ENCODE measurements at regions not wholly inside any gene's neighbourhood (a gene's known extent, or its start where the extent isn't known, plus 50 kb on each side); places are given as distances from the start of the nearest gene placed in this dataset.

DNA sequence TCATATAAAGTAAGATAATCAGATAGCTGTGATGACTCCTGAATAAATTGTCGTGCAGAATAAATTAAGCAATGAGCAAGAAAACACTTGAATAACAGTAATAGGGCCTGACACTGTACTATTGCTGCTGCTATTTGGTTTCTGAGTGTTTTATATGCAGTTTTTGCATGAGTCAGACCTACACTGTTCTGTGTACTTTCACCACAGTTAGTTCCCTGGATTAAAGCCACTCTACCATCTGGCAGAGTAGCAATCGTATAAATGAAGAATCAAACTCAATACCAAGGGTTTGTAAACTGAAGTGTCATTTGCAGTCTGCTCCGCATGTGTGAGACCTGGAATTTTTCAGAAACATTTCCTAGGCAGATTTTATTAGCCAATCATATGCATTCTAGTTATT, 398.6 kb upstream of the CDH7 start:
- no peak for DNase-seq (ENCODE audit: low spot score)
- H3K4me1 ChIP-seq (replicated peaks) = no peaks in the 10 kb centered on the region
- intact Hi-C loops (cut with DNase I) = no loop called here
- no peaks in the 10 kb centered on the region for H3K27me3 ChIP-seq (replicated peaks; ENCODE audit: insufficient read depth)
- TF ChIP-seq, protein P1, sequence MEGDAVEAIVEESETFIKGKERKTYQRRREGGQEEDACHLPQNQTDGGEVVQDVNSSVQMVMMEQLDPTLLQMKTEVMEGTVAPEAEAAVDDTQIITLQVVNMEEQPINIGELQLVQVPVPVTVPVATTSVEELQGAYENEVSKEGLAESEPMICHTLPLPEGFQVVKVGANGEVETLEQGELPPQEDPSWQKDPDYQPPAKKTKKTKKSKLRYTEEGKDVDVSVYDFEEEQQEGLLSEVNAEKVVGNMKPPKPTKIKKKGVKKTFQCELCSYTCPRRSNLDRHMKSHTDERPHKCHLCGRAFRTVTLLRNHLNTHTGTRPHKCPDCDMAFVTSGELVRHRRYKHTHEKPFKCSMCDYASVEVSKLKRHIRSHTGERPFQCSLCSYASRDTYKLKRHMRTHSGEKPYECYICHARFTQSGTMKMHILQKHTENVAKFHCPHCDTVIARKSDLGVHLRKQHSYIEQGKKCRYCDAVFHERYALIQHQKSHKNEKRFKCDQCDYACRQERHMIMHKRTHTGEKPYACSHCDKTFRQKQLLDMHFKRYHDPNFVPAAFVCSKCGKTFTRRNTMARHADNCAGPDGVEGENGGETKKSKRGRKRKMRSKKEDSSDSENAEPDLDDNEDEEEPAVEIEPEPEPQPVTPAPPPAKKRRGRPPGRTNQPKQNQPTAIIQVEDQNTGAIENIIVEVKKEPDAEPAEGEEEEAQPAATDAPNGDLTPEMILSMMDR (IDR thresholded peaks at IDR 0.05) = no peak
- TF ChIP-seq POLR2AphosphoS5 (IDR thresholded peaks at IDR 0.05) (no peak), POLR2A (IDR thresholded peaks at IDR 0.05) (no peak)
- H3K9me3 ChIP-seq = no peaks in the 10 kb centered on the region
- WGBS = 57% methylated on average over 3 of the region's 3 CpGs
- H3K36me3 ChIP-seq = no peaks in the 10 kb centered on the region
- H3K4me3 ChIP-seq = no peak overlapping the region
- no peak overlapping the region for H3K27ac ChIP-seq

DNA sequence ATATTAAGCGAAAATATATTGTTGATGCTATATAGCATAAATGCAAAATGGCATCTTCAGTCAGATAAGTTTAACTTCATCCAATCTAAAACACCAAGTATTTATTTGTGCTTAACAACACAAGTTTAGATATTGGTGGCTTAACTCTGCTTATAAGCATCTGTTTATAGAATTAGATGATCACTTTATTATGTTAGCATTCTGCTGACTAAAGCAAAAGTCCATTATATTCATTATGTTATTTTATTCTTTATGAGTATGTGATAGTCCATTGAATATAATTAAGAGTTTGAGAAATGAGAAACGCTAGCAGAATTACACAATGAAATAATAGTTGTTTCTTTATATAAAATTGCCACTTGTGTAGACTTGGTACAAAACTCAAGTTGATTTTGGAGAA, 401.2 kb upstream of the CDH7 start:
- no peak for DNase-seq (ENCODE audit: low spot score)
- Histone ChIP-seq H3K4me1 (replicated peaks) (no peaks in the 10 kb centered on the region), H3K27me3 (replicated peaks; ENCODE audit: insufficient read depth) (no peaks in the 10 kb centered on the region), H3K4me3 (no peak overlapping the region), H3K9me3 (no peaks in the 10 kb centered on the region), H3K36me3 (no peaks in the 10 kb centered on the region), H3K27ac (no peak overlapping the region)
- 82% methylated on average over 2 of the region's 2 CpGs for WGBS
- no peak for TF ChIP-seq POLR2AphosphoS5 (IDR thresholded peaks at IDR 0.05)
- no peak for TF ChIP-seq POLR2A (IDR thresholded peaks at IDR 0.05)
- TF ChIP-seq, protein P1 (IDR thresholded peaks at IDR 0.05) = no peak
- intact Hi-C loops (cut with DNase I) = no loop called here

DNA sequence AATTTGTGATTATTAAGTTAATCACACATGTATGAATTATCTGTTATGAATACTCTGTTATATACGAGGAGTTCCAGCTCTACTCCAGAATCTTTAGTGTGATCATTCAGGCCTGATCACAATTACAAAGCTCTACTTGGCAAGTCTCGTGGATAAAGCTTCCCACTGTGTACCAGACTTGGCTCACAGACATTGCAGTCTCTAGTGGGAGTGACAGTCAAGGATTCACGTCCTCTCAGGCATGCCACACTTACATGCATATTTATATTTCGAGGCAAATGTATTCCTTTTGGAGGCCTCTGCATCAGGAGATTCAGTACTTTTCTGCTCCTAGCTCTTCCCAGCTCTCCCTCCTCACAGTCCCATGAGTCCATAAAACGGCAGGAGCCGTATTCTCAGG, 403.4 kb upstream of the CDH7 start:
- no peak for DNase-seq (ENCODE audit: low spot score)
- intact Hi-C loops (cut with DNase I) = no loop called here
- no peaks in the 10 kb centered on the region for H3K4me1 ChIP-seq (replicated peaks)
- WGBS = 56% methylated on average over 6 of the region's 6 CpGs
- H3K27me3 ChIP-seq (replicated peaks; ENCODE audit: insufficient read depth) = no peaks in the 10 kb centered on the region
- no peak overlapping the region for H3K4me3 ChIP-seq
- no peak overlapping the region for H3K27ac ChIP-seq
- TF ChIP-seq, protein P1 (IDR thresholded peaks at IDR 0.05) = no peak
- TF ChIP-seq POLR2A (IDR thresholded peaks at IDR 0.05) (no peak), POLR2AphosphoS5 (IDR thresholded peaks at IDR 0.05) (no peak)
- no peaks in the 10 kb centered on the region for H3K36me3 ChIP-seq
- no peaks in the 10 kb centered on the region for H3K9me3 ChIP-seq

DNA sequence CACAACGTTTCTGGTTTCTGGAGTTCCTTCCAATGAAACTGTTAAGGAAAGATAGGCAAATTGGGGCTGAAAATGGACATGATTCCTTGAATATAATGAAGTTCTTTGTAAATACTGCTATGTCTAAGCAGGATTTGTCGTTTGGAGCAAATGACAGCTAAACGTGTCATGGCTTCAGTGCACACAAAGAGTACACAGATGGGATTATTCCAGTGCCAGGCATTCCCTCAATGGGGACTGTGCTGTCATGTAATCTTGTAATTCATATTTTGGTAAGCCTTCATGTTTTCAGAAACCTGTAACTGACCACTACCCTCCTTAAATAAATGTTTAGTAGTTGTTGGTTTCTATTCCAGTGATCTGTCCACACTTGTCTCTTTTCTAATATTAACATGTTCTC, 404.7 kb upstream of the CDH7 start:
- no peaks in the 10 kb centered on the region for H3K9me3 ChIP-seq
- H3K27ac ChIP-seq = no peak overlapping the region
- DNase-seq (ENCODE audit: low spot score) = no peak
- no peaks in the 10 kb centered on the region for H3K36me3 ChIP-seq
- intact Hi-C loops (cut with DNase I) = no loop called here
- no peak for TF ChIP-seq POLR2A (IDR thresholded peaks at IDR 0.05)
- no peak for TF ChIP-seq POLR2AphosphoS5 (IDR thresholded peaks at IDR 0.05)
- TF ChIP-seq, protein P1 (IDR thresholded peaks at IDR 0.05) = no peak
- no peaks in the 10 kb centered on the region for H3K4me1 ChIP-seq (replicated peaks)
- no peak overlapping the region for H3K4me3 ChIP-seq
- no peaks in the 10 kb centered on the region for H3K27me3 ChIP-seq (replicated peaks; ENCODE audit: insufficient read depth)
- WGBS = 74% methylated on average over 3 of the region's 3 CpGs

DNA sequence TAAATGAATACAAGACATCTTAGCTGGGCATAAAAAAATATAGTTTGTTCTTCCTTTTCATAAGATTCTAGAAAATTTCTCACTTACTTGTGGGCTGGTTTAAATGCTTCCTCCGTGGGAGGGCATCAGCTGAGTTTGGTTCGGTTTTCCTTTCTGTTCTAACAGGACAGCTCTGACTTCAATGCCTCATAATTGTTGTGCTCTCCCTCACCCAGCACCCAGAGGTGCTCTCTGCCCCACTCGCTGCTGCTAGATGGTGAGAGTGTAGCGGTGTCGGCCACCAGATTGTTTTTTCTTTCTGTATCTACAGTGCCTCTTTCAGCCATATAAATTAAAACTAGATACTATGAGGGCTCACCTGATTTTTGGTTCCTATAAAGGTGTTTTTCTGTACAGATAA, 407.2 kb upstream of the CDH7 start:
- intact Hi-C loops (cut with DNase I) = no loop called here
- H3K27ac ChIP-seq = no peak overlapping the region
- 93% methylated on average over 5 of the region's 5 CpGs for WGBS
- DNase-seq (ENCODE audit: low spot score) = no peak
- no peaks in the 10 kb centered on the region for H3K4me1 ChIP-seq (replicated peaks)
- TF ChIP-seq POLR2A (IDR thresholded peaks at IDR 0.05) (no peak), POLR2AphosphoS5 (IDR thresholded peaks at IDR 0.05) (no peak)
- TF ChIP-seq, protein P1 (IDR thresholded peaks at IDR 0.05) = no peak
- no peaks in the 10 kb centered on the region for H3K9me3 ChIP-seq
- H3K36me3 ChIP-seq = no peaks in the 10 kb centered on the region
- H3K27me3 ChIP-seq (replicated peaks; ENCODE audit: insufficient read depth) = no peaks in the 10 kb centered on the region
- H3K4me3 ChIP-seq = no peak overlapping the region
